ENCODE measurements at regions not wholly inside any gene's neighbourhood (a gene's known extent, or its start where the extent isn't known, plus 50 kb on each side); places are given as distances from the start of the nearest gene placed in this dataset.

DNA sequence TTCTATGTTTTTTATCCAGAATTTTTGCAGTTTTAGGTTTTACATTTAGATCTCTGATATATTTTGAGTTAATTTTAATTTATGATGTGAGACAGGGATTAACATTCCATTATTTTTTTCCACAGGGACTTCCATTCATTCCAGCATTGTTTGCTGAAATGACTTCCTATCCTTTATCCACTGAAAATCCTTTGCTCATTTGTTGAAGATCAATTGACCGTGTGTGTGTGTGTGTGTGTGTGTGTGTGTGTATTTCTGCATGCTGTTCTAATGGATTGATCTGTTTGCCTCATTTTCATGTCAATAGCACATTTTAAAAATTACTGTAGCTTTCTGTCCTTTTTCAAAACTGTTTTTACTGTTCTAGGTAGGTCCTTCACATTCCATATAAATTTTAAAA is 480.3 kb downstream of the DSC3 start:
- no peak overlapping the region for H3K4me3 ChIP-seq (ENCODE audit: low read depth, low read length)
- no peak for DNase-seq (ENCODE audit: low read depth)
- TF ChIP-seq, protein P1, sequence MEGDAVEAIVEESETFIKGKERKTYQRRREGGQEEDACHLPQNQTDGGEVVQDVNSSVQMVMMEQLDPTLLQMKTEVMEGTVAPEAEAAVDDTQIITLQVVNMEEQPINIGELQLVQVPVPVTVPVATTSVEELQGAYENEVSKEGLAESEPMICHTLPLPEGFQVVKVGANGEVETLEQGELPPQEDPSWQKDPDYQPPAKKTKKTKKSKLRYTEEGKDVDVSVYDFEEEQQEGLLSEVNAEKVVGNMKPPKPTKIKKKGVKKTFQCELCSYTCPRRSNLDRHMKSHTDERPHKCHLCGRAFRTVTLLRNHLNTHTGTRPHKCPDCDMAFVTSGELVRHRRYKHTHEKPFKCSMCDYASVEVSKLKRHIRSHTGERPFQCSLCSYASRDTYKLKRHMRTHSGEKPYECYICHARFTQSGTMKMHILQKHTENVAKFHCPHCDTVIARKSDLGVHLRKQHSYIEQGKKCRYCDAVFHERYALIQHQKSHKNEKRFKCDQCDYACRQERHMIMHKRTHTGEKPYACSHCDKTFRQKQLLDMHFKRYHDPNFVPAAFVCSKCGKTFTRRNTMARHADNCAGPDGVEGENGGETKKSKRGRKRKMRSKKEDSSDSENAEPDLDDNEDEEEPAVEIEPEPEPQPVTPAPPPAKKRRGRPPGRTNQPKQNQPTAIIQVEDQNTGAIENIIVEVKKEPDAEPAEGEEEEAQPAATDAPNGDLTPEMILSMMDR (IDR thresholded peaks at IDR 0.05; ENCODE audit: insufficient read depth, low read depth, low read length, missing control alignments) = no peak

DNA sequence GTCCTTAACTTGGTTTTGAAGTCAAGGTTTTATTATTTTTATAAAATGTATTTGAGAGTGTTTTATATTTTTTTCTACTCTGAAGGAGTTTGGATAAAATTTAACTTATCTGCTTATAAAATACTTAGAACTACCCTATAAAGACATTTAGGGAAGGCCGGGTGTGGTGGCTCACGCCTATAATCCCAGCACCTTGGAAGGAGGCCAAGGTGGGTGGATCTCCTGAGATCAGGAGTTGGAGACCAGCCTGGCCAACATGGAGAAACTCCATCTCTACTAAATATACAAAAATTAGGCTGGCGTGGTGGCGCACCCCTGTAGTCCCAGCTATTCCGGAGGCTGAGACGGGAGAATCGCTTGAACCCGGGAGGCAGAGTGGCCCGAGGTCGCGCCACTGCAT is 486.4 kb downstream of the DSC3 start:
- no peak overlapping the region for H3K4me3 ChIP-seq (ENCODE audit: low read depth, low read length)
- TF ChIP-seq, protein P1 (IDR thresholded peaks at IDR 0.05; ENCODE audit: insufficient read depth, low read depth, low read length, missing control alignments) = no peak
- no peak for DNase-seq (ENCODE audit: low read depth)

DNA sequence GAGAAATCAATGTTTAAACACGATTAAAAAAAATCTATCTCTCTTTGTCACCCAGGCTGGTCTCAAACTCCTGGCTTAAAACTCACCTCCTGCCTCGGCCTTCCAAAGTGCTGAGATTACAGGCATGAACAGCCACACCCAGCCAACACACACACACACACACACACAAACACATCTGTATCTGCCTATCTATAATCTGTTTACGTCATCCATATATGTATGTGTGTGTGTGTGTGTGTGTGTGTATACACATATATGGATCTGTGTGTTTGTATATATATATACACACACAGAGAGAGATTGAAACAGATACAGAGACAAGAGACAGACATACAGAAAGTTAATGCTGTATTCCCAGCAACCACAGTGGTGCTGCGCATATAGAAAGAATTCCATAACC is 497.1 kb downstream of the DSC3 start:
- DNase-seq (ENCODE audit: low read depth) = no peak
- H3K4me3 ChIP-seq (ENCODE audit: low read depth, low read length) = no peak overlapping the region
- TF ChIP-seq, protein P1 (IDR thresholded peaks at IDR 0.05; ENCODE audit: insufficient read depth, low read depth, low read length, missing control alignments) = no peak

DNA sequence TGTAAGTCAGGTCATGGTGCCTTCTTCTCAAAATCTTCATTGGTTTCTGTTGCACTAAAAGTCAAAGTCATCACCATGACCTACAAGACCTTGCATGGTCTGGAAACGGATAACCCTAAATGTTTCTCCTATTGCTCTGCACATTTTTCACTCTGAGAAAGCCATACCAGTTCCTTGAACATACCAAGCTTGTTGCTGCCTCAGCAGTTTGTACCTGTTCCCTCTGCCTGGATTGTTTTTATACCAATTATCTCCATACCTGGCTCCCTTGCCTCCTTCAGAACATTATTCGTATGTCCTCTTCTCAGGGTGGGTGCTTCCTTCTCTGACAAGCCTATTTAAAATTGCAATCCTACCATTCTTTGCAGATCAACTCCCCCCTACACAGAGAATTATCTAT is 498.4 kb downstream of the DSC3 start:
- H3K4me3 ChIP-seq (ENCODE audit: low read depth, low read length) = no peak overlapping the region
- DNase-seq (ENCODE audit: low read depth) = no peak
- TF ChIP-seq, protein P1 (IDR thresholded peaks at IDR 0.05; ENCODE audit: insufficient read depth, low read depth, low read length, missing control alignments) = no peak

DNA sequence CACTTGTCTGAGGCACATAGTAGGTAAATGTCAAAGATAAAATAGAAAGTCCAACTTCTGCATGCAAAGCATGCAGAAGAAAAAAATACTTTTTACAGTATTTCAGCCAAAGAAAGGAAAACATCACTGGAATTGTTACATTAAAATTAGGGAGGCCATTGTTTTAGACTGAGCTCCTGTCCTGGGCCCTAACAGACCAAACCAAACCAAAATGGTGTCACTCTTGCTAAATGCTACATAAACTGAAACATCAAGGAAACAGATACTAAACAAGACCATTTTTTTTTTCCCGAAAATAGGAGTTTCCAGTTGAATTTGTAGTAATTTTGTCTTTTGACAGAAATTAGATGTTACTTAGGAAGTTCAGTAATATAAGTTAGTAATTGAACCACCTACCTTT is 508.8 kb downstream of the DSC3 start:
- no peak for DNase-seq (ENCODE audit: low read depth)

DNA sequence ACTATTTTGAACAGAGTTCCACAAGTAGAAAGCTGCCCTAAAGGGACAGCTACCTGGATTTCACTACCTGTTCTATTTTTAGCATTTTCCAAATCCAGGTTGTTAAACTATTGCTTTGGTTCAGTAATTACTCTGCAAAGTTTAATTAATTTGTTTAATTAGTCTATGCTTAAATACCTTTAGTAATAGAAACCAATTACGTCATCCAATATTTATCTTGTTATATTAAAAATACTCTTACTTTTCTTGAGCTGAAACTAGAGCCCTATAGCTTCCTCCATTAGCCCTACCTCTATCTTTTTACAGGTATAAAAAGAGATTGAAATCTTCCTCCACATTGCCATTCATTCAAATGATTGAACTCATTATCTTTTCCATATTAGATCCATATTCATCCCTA is 514.6 kb downstream of the DSC3 start:
- H3K4me3 ChIP-seq (ENCODE audit: low read depth, low read length) = no peak overlapping the region
- TF ChIP-seq, protein P1 (IDR thresholded peaks at IDR 0.05; ENCODE audit: insufficient read depth, low read depth, low read length, missing control alignments) = no peak
- DNase-seq (ENCODE audit: low read depth) = no peak

More for the DNA sequence above, 508.8 kb downstream of the DSC3 start:
- TF ChIP-seq, protein P1 (IDR thresholded peaks at IDR 0.05; ENCODE audit: insufficient read depth, low read depth, low read length, missing control alignments) = no peak
- no peak overlapping the region for H3K4me3 ChIP-seq (ENCODE audit: low read depth, low read length)

DNA sequence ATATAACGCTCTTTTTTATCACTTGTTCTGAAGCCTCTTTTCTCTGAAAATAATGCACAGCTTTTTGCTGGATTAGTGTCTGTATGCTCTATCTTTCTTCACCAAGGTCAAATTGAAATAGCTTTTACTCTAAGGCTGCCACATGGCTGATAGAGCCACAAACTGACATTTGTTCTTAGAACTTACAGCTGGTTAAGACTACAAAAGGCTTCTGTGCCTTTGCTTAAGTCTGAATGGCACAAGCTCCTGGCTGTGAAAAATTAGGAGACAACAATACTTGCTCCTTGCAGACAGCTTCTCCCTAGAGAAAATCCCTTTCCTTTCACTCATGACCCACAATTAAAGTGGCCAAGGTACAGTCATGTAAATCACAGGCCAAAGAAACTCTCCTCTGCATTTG is 515.3 kb downstream of the DSC3 start:
- TF ChIP-seq, protein P1 (IDR thresholded peaks at IDR 0.05; ENCODE audit: insufficient read depth, low read depth, low read length, missing control alignments) = no peak
- no peak for DNase-seq (ENCODE audit: low read depth)
- H3K4me3 ChIP-seq (ENCODE audit: low read depth, low read length) = no peak overlapping the region

All from GM12865 (cell line).